ENCODE measurements at regions not wholly inside any gene's neighbourhood (a gene's known extent, or its start where the extent isn't known, plus 50 kb on each side); places are given as distances from the start of the nearest gene placed in this dataset.
A peak's percentile ranks its signal among the peaks of the same experiment; 100 is the strongest.

GRCh38 chr14:97410667-97411620, 613.8 kb downstream of the VRK1 start:
- DNase-seq: no peak

DNA sequence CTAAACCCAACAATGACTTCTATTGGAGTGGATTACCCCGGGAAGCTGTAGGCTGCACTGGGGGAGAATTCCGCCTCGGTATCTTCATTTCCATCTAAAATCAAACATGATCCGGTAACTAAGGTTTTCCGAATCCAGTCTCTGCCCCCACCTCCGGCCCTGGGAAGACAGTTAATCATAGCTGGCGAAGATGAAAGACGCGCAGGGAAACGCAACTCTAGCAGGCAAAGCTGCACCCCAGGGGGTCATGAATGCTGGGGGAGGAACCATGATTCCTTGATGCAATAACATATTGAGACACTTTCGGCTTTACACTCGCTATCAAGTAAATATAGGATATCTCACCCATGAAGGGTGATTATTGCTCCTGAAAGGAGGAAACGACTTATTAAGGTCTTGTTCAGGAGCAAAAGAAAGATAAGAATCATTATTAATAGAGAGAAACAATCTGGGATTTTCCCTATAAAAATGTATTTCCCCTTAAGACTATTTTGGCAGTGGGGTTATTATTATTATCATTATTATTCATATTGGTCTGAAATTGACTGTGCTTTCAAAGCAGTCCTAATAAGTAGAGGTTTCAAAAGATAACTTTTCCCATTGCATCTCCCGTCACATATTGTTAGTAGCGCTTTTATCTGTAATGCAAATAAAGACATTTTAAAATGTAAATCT, 614.9 kb downstream of the VRK1 start:
- DNase-seq: no peak

GRCh38 chr14:97413022-97413539, 615.9 kb downstream of the VRK1 start:
- DNase-seq: no peak

DNA sequence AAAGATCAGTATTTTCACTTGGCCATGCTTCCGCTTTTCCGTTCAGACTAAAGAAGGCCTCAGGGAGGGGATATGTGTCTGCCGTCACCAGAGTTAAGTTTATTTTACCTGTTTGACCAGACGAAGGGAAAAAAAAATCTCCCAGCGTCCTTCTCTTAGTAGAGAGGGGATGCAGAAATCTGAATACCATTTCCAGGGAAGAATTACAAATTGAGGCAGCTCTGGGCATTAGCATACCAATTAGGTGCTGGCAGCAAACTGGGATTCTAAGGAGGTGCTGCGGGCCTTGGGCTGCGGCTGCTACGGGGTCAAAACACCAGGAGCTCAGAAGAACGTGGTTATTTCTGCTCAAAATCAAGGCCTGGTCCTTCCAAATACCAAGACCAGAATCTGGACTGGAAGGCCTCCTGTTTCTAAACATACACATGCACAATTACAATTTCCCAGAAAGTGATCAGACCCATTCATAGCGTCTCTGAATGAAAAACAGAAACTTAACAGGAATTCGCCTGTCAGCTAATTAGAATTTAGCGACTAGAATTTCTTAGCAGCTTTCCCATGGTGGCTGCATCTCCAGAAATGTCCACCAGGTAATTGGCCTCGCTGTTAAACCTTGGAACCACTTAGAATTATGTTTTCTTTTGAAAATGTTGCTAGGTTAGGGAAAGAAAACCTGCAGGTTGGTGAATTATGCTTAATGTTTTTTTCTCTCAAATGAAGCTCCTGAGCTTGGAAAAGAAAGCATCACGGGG, 617.0 kb downstream of the VRK1 start:
- DNase-seq: no peak

DNA sequence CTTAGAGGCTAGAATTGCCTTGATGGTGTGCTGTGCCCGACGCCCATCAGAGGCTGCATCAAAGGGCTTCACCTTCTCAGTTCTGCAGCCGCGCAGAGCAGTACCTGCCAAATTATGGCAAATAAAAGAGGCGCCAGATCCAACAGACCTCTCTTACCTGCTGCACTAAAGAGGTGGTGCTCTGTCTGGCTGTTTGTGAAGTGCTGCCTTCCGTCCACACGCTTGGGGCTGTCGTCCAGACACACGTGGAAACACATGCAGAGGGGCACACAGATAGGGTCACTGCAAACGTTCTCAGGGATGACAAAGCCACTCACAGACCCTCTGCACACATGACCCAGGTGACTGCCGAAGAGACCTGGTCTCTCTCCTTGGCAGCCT, 617.5 kb downstream of the VRK1 start:
- DNase-seq: no peak

GRCh38 chr14:97415907-97416306, 618.7 kb downstream of the VRK1 start:
- DNase-seq: no peak

GRCh38 chr14:97416550-97416949, 619.4 kb downstream of the VRK1 start:
- no peak for DNase-seq

GRCh38 chr14:97417331-97417730, 620.1 kb downstream of the VRK1 start:
- DNase-seq: no peak

DNA sequence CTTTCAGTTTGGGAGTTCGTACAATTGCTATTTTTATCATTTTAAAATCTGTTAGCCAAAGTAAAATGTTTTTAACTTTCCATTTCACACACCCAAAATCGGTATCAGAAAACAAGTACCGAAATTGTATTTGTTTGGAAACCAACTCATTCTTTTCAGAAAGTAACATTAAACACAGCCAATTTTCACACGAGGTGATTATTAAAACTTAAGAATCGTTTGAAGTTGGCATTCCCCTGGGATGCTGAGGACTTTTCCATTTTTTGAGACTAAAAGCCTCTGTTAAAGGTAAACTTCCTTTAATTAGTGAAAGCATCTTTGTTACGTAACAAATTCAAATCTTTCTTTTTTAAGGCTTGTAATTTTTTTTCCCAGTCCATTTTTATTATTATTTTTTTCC, 623.0 kb downstream of the VRK1 start:
- no peak for DNase-seq

GRCh38 chr14:97426776-97427175, 629.6 kb downstream of the VRK1 start:
- no peak for DNase-seq

GRCh38 chr14:97428808-97429440, 631.7 kb downstream of the VRK1 start:
- no peak for DNase-seq

- DNase-seq: no peak
These were observed 635.4 kb downstream of the VRK1 start for GRCh38 chr14:97432586-97432985.

- DNase-seq: no peak
These were observed 644.7 kb downstream of the VRK1 start for GRCh38 chr14:97441740-97442362.

GRCh38 chr14:97442363-97442762, 645.2 kb downstream of the VRK1 start:
- no peak for DNase-seq

- DNase-seq: no peak
These were observed 646.2 kb downstream of the VRK1 start for GRCh38 chr14:97443412-97443811.

DNA sequence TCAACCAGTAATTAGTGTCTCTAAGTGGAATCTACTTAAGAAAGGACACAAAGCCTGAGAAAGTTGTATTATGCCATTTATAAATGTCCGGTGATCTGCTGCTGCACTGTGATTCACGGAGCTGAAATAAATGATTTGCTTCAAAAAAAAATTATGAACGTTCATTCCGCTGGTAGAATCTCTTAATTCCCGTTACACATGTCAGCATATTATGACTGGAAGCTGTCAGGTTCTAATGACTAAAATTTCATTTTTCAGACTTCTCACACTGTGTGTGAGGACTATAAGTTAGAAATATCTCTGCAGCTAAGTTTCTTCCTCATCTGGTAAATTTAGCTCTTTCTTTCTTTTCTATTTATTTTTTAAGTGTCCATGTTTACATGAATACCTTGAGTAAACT, 647.1 kb downstream of the VRK1 start:
- DNase-seq: no peak

- no peak for DNase-seq
These were observed 648.2 kb downstream of the VRK1 start for GRCh38 chr14:97445367-97445766.

- DNase-seq: no peak
These were observed 648.9 kb downstream of the VRK1 start for GRCh38 chr14:97446087-97446486.

- DNase-seq: no peak
These were observed 655.1 kb downstream of the VRK1 start for GRCh38 chr14:97452314-97452713.

DNA sequence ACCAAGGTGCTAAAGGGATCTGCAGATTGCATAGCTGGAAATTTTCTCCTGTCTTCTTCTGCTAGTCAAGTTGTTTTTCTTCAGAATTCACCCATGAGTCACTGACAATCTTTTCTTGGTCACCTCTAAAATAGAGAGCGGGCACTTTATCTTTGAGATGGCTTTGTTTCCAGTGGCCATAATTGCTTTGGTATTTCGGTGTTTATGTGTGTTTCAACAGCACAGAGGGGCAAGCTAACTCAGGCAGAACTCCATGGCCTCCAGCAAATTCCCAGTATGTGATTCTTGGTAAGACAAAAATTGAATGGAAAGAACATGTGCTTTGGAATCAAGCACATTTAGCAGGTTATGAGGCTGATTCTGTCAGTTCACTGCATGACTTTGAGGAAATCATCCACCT, 656.8 kb downstream of the VRK1 start:
- no peak for DNase-seq

DNA sequence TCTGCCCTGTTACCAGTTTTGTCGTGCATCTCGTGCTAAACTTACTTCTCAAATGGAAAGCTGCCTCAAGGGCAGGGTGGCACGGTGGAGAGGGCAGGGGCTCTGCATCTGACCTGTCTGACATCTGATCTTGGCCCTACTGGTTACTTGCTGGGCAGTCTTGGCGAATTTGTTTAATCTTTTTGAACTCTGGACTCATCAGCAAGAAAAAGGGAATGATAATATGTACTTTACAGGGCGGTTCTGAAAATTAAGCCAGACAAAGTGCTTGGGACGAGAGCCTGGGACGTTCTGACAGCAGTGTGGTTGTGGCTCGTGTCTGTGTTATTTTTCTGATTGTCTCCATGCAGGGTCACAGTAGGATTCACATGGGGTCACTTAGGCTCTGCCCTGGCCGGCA, 659.3 kb downstream of the VRK1 start:
- DNase-seq: no peak

GRCh38 chr14:97456958-97457357, 659.8 kb downstream of the VRK1 start:
- DNase-seq: peak; percentile 54
